ENCODE measurements at regions not wholly inside any gene's neighbourhood (a gene's known extent, or its start where the extent isn't known, plus 50 kb on each side); places are given as distances from the start of the nearest gene placed in this dataset.

GRCh38 chr7:156217803-156218202 lies 405.5 kb upstream of the SHH start:
- TF ChIP-seq ZEB1 (IDR thresholded peaks at IDR 0.05; ENCODE audit: insufficient replicate concordance, low read depth) (no peak), JUNB (CRISPR knock-in tag; IDR thresholded peaks at IDR 0.05; ENCODE audit: borderline replicate concordance) (no peak), CSRNP1 (CRISPR knock-in tag; IDR thresholded peaks at IDR 0.05) (no peak), MAX (IDR thresholded peaks at IDR 0.05) (no peak), POLR2AphosphoS5 (IDR thresholded peaks at IDR 0.05; ENCODE audit: low read depth, low read length) (no peak), GTF2F1 (IDR thresholded peaks at IDR 0.05; ENCODE audit: low read length) (no peak), ELF4 (CRISPR knock-in tag; IDR thresholded peaks at IDR 0.05; ENCODE audit: borderline replicate concordance) (no peak), MEIS2 (CRISPR knock-in tag; IDR thresholded peaks at IDR 0.05) (no peak), CENPBD1 (CRISPR knock-in tag; IDR thresholded peaks at IDR 0.05; ENCODE audit: borderline replicate concordance, low read depth) (no peak), FOXK1 (CRISPR knock-in tag; IDR thresholded peaks at IDR 0.05; ENCODE audit: borderline replicate concordance, low read depth) (no peak), CTCF (CRISPR knock-in tag; IDR thresholded peaks at IDR 0.05) (no peak), ZBTB20 (CRISPR knock-in tag; IDR thresholded peaks at IDR 0.05; ENCODE audit: borderline replicate concordance, low read depth) (no peak)

Data from HepG2 (cell line).